ENCODE measurements at regions not wholly inside any gene's neighbourhood (a gene's known extent, or its start where the extent isn't known, plus 50 kb on each side); places are given as distances from the start of the nearest gene placed in this dataset.

- no peak for TF ChIP-seq ZBTB7A (IDR thresholded peaks at IDR 0.05; ENCODE audit: low read depth)
- no peak for TF ChIP-seq CEBPB (IDR thresholded peaks at IDR 0.05)
Measured at GRCh38 chr1:187629075-187629474, 800.3 kb downstream of the PLA2G4A start.

GRCh38 chr1:187630653-187631380 is 802.1 kb downstream of the PLA2G4A start:
- no peak for TF ChIP-seq FOXM1 (IDR thresholded peaks at IDR 0.05; ENCODE audit: borderline replicate concordance, low read depth)
- TF ChIP-seq EP300 (IDR thresholded peaks at IDR 0.05; ENCODE audit: borderline replicate concordance), result no peak
- TF ChIP-seq CEBPB (IDR thresholded peaks at IDR 0.05), result no peak
- no peak for TF ChIP-seq ZBTB7A (IDR thresholded peaks at IDR 0.05; ENCODE audit: low read depth)

GRCh38 chr1:187631381-187631675 is 802.6 kb downstream of the PLA2G4A start:
- TF ChIP-seq NFIC (IDR thresholded peaks at IDR 0.05), result no peak

GRCh38 chr1:187631984-187632383 is 803.2 kb downstream of the PLA2G4A start:
- TF ChIP-seq EP300 (IDR thresholded peaks at IDR 0.05; ENCODE audit: borderline replicate concordance) (no peak), REST (IDR thresholded peaks at IDR 0.05; ENCODE audit: low read depth) (no peak), TCF12 (IDR thresholded peaks at IDR 0.05; ENCODE audit: low read depth) (no peak), FOXM1 (IDR thresholded peaks at IDR 0.05; ENCODE audit: borderline replicate concordance, low read depth) (no peak), NFIC (IDR thresholded peaks at IDR 0.05) (no peak), CEBPB (IDR thresholded peaks at IDR 0.05) (no peak), USF1 (IDR thresholded peaks at IDR 0.05) (no peak), TEAD4 (IDR thresholded peaks at IDR 0.05) (no peak), YY1 (IDR thresholded peaks at IDR 0.05; ENCODE audit: low read depth) (no peak), MAX (IDR thresholded peaks at IDR 0.05) (no peak), TAF1 (IDR thresholded peaks at IDR 0.05; ENCODE audit: low read depth) (no peak), CREB1 (IDR thresholded peaks at IDR 0.05; ENCODE audit: low read depth) (no peak), RAD21 (IDR thresholded peaks at IDR 0.05; ENCODE audit: low read depth) (no peak), EGR1 (IDR thresholded peaks at IDR 0.05) (no peak)

GRCh38 chr1:187634940-187635339 is 806.2 kb downstream of the PLA2G4A start:
- TF ChIP-seq RAD21 (IDR thresholded peaks at IDR 0.05; ENCODE audit: low read depth), result no peak
- TF ChIP-seq YY1 (IDR thresholded peaks at IDR 0.05; ENCODE audit: low read depth), result no peak
- no peak for TF ChIP-seq FOXM1 (IDR thresholded peaks at IDR 0.05; ENCODE audit: borderline replicate concordance, low read depth)
- no peak for TF ChIP-seq REST (IDR thresholded peaks at IDR 0.05; ENCODE audit: low read depth)
- no peak for TF ChIP-seq EP300 (IDR thresholded peaks at IDR 0.05; ENCODE audit: borderline replicate concordance)
- no peak for TF ChIP-seq TAF1 (IDR thresholded peaks at IDR 0.05; ENCODE audit: low read depth)
- no peak for TF ChIP-seq TCF12 (IDR thresholded peaks at IDR 0.05; ENCODE audit: low read depth)
- no peak for TF ChIP-seq MAX (IDR thresholded peaks at IDR 0.05)
- TF ChIP-seq CREB1 (IDR thresholded peaks at IDR 0.05; ENCODE audit: low read depth), result no peak
- TF ChIP-seq TEAD4 (IDR thresholded peaks at IDR 0.05), result no peak
- no peak for TF ChIP-seq ZBTB7A (IDR thresholded peaks at IDR 0.05; ENCODE audit: low read depth)
- TF ChIP-seq CEBPB (IDR thresholded peaks at IDR 0.05), result no peak
- TF ChIP-seq NFIC (IDR thresholded peaks at IDR 0.05), result no peak
- no peak for TF ChIP-seq USF1 (IDR thresholded peaks at IDR 0.05)
- no peak for TF ChIP-seq EGR1 (IDR thresholded peaks at IDR 0.05)

GRCh38 chr1:187638733-187639434 is 810.1 kb downstream of the PLA2G4A start:
- TF ChIP-seq RAD21 (IDR thresholded peaks at IDR 0.05; ENCODE audit: low read depth) (no peak), REST (IDR thresholded peaks at IDR 0.05; ENCODE audit: low read depth) (no peak), YY1 (IDR thresholded peaks at IDR 0.05; ENCODE audit: low read depth) (no peak), EP300 (IDR thresholded peaks at IDR 0.05; ENCODE audit: borderline replicate concordance) (no peak), TEAD4 (IDR thresholded peaks at IDR 0.05) (no peak), CREB1 (IDR thresholded peaks at IDR 0.05; ENCODE audit: low read depth) (no peak), TAF1 (IDR thresholded peaks at IDR 0.05; ENCODE audit: low read depth) (no peak), TCF12 (IDR thresholded peaks at IDR 0.05; ENCODE audit: low read depth) (no peak), NFIC (IDR thresholded peaks at IDR 0.05) (no peak), CEBPB (IDR thresholded peaks at IDR 0.05) (no peak), USF1 (IDR thresholded peaks at IDR 0.05) (no peak), ZBTB7A (IDR thresholded peaks at IDR 0.05; ENCODE audit: low read depth) (no peak), EGR1 (IDR thresholded peaks at IDR 0.05) (no peak), MAX (IDR thresholded peaks at IDR 0.05) (no peak), FOXM1 (IDR thresholded peaks at IDR 0.05; ENCODE audit: borderline replicate concordance, low read depth) (no peak)
